ENCODE measurements at regions not wholly inside any gene's neighbourhood (a gene's known extent, or its start where the extent isn't known, plus 50 kb on each side); places are given as distances from the start of the nearest gene placed in this dataset.
A peak's percentile ranks its signal among the peaks of the same experiment; 100 is the strongest.

GRCh38 chr15:91789136-91789535 lies 64.4 kb upstream of the SLCO3A1 start:
- Histone ChIP-seq H3K9me3 (no peaks in the 10 kb centered on the region), H3K27ac (no peak overlapping the region), H3K36me3 (no peaks in the 10 kb centered on the region), H3K27me3 (no peaks in the 10 kb centered on the region), H3K4me3 (no peak overlapping the region), H3K4me1 (no peaks in the 10 kb centered on the region)
- 78 to 90% methylated on average over 5 of the region's 5 CpGs for WGBS, 2 donors
- DNase-seq (ENCODE audit: low spot score in 2 of 2) = no peak
- TF ChIP-seq EP300 (IDR thresholded peaks at IDR 0.05) = no peak

- TF ChIP-seq POLR2A (IDR thresholded peaks at IDR 0.05) (no peak), EP300 (IDR thresholded peaks at IDR 0.05) (no peak), CTCF (IDR thresholded peaks at IDR 0.05) (no peak)
- Histone ChIP-seq H3K27ac (no peak overlapping the region), H3K4me3 (no peak overlapping the region), H3K9me3 (no peaks in the 10 kb centered on the region), H3K36me3 (no peaks in the 10 kb centered on the region), H3K4me1 (no peaks in the 10 kb centered on the region), H3K27me3 (no peaks in the 10 kb centered on the region)
- 64 to 67% methylated on average over 3 of the region's 3 CpGs for WGBS, 2 donors
- DNase-seq (ENCODE audit: low spot score in 2 of 2) = peak in 1 of 2 donors; percentile 8
Observed at GRCh38 chr15:91790836-91791235, 62.7 kb upstream of the SLCO3A1 start.

DNA sequence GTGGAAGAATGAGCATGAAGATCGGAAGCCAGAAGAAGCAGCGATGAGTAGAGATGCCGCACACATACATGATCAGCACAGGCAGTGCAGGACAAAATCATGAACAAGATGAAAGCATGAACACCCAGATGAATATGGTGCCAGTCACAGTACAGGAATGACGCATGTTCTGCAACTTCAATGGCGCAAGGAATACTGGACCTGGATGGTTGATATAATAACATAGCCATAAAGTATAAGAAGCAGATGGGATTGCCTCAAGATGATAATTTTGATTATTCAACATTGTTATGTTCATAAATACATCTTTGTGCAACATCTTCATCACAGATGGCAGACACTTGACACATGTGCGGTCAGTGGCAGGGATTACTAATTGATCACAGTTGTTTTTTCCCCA lies 59.7 kb upstream of the SLCO3A1 start:
- H3K27ac ChIP-seq = no peak overlapping the region
- no peaks in the 10 kb centered on the region for H3K36me3 ChIP-seq
- no peak overlapping the region for H3K4me3 ChIP-seq
- DNase-seq (ENCODE audit: low spot score in 2 of 2) = no peak
- no peaks in the 10 kb centered on the region for H3K9me3 ChIP-seq
- no peak for TF ChIP-seq POLR2A (IDR thresholded peaks at IDR 0.05)
- no peak for TF ChIP-seq CTCF (IDR thresholded peaks at IDR 0.05)
- TF ChIP-seq EP300 (IDR thresholded peaks at IDR 0.05) = no peak
- no peaks in the 10 kb centered on the region for H3K27me3 ChIP-seq
- no peaks in the 10 kb centered on the region for H3K4me1 ChIP-seq
- 94 to 99% methylated on average over 6 of the region's 6 CpGs for WGBS, 2 donors

GRCh38 chr15:91795235-91795634 lies 58.3 kb upstream of the SLCO3A1 start:
- no peak for TF ChIP-seq CTCF (IDR thresholded peaks at IDR 0.05)
- peak in 1 of 2 donors; percentile 29 for TF ChIP-seq EP300 (IDR thresholded peaks at IDR 0.05)
- no peak for TF ChIP-seq POLR2A (IDR thresholded peaks at IDR 0.05)
- WGBS, 2 donors = 61 to 68% methylated on average over 1 of the region's 1 CpG
- Histone ChIP-seq H3K36me3 (no peaks in the 10 kb centered on the region), H3K27ac (no peak overlapping the region), H3K27me3 (no peaks in the 10 kb centered on the region), H3K9me3 (no peaks in the 10 kb centered on the region), H3K4me3 (no peak overlapping the region), H3K4me1 (no peaks in the 10 kb centered on the region)
- DNase-seq (ENCODE audit: low spot score in 2 of 2) = peak in 1 of 2 donors; percentile 7

- no peak for TF ChIP-seq POLR2A (IDR thresholded peaks at IDR 0.05)
- TF ChIP-seq EP300 (IDR thresholded peaks at IDR 0.05) = no peak
- TF ChIP-seq CTCF (IDR thresholded peaks at IDR 0.05) = no peak
- H3K4me1 ChIP-seq = no peaks in the 10 kb centered on the region
- no peak for DNase-seq (ENCODE audit: low spot score in 2 of 2)
- H3K4me3 ChIP-seq = no peak overlapping the region
- no peaks in the 10 kb centered on the region for H3K36me3 ChIP-seq
- no peak overlapping the region for H3K27ac ChIP-seq
- H3K9me3 ChIP-seq = no peaks in the 10 kb centered on the region
- 67 to 73% methylated on average over 9 of the region's 9 CpGs for WGBS, 2 donors
- H3K27me3 ChIP-seq = no peaks in the 10 kb centered on the region
Observed at GRCh38 chr15:91801836-91802534, 51.5 kb upstream of the SLCO3A1 start.
